AG09319 (cell line): ENCODE measurements at regions not wholly inside any gene's neighbourhood (a gene's known extent, or its start where the extent isn't known, plus 50 kb on each side); places are given as distances from the start of the nearest gene placed in this dataset.

ENCODE experiments used
- DNase-seq: peaks from one replicate; pipeline ENCODE4 v3.0.0-alpha.2; 2010; ENCODE audit warnings: low read depth; ENCODE audit errors: extremely low read depth
- CTCF ChIP-seq: IDR thresholded peaks from 2 replicates; pipeline ENCODE4 v1.5.1; 2011; ENCODE audit warnings: low read depth, mild to moderate bottlenecking, inconsistent platforms, low read length, moderate library complexity

GRCh38 chr6:137788248-137788647 is 78.8 kb upstream of the TNFAIP3 start:
- no peak for TF ChIP-seq CTCF
- no peak for DNase-seq

GRCh38 chr6:137791281-137792159 is 75.5 kb upstream of the TNFAIP3 start:
- TF ChIP-seq CTCF, result no peak
- no peak for DNase-seq

GRCh38 chr6:137792160-137793033 is 74.7 kb upstream of the TNFAIP3 start:
- no peak for TF ChIP-seq CTCF
- DNase-seq, result no peak

GRCh38 chr6:137793805-137794515 is 73.1 kb upstream of the TNFAIP3 start:
- DNase-seq, result no peak
- no peak for TF ChIP-seq CTCF

- DNase-seq, result no peak
- TF ChIP-seq CTCF, result no peak
Observed at GRCh38 chr6:137794516-137795201, 72.4 kb upstream of the TNFAIP3 start.

GRCh38 chr6:137795501-137795900 is 71.6 kb upstream of the TNFAIP3 start:
- TF ChIP-seq CTCF, result no peak
- no peak for DNase-seq
